GM12892 (cell line): ENCODE measurements at regions not wholly inside any gene's neighbourhood (a gene's known extent, or its start where the extent isn't known, plus 50 kb on each side); places are given as distances from the start of the nearest gene placed in this dataset.

ENCODE experiments used
- POLR2A ChIP-seq: IDR thresholded peaks from 2 replicates; pipeline ENCODE4 v1.6.1; 2011; ENCODE audit warnings: low read depth, low read length, control low read depth
- POLR2AphosphoS5 ChIP-seq: IDR thresholded peaks from 2 replicates; pipeline ENCODE4 v1.6.1; 2011; ENCODE audit warnings: low read depth, low read length, control low read depth

- TF ChIP-seq POLR2AphosphoS5 (no peak), POLR2A (no peak)
Measured at GRCh38 chr2:19086231-19086651, 272.2 kb downstream of the OSR1 start.
